HEK293 (cell line): ENCODE measurements at regions not wholly inside any gene's neighbourhood (a gene's known extent, or its start where the extent isn't known, plus 50 kb on each side); places are given as distances from the start of the nearest gene placed in this dataset.

Source experiments
- CTCF ChIP-seq: fragments of 450-650 bp; formaldehyde crosslinking; IDR thresholded peaks from 2 replicates; pipeline ENCODE4 v1.5.1; 2016; ENCODE audit warnings: missing biosample characterization, missing genetic modification characterization
- YY1 ChIP-seq: fragments of 450-650 bp; formaldehyde crosslinking; IDR thresholded peaks from 2 replicates; pipeline ENCODE4 v1.5.1; 2018; ENCODE audit warnings: missing biosample characterization, missing genetic modification characterization
- ZBTB11 ChIP-seq: fragments of 450-650 bp; formaldehyde crosslinking; conservative IDR thresholded peaks from 2 replicates; pipeline ENCODE4 v1.5.1; 2016; ENCODE audit warnings: low read depth, missing biosample characterization, missing genetic modification characterization
- ZEB2 ChIP-seq: fragments of 450-650 bp; formaldehyde crosslinking; IDR thresholded peaks from 2 replicates; pipeline ENCODE4 v1.5.1; 2016; ENCODE audit warnings: missing biosample characterization, missing genetic modification characterization
- ZNF10 ChIP-seq: fragments of 450-650 bp; formaldehyde crosslinking; IDR thresholded peaks from 2 replicates; pipeline ENCODE4 v1.5.1; 2017; ENCODE audit warnings: missing biosample characterization, missing genetic modification characterization
- ZNF138 ChIP-seq: fragments of 450-650 bp; formaldehyde crosslinking; IDR thresholded peaks from 2 replicates; pipeline ENCODE4 v1.5.1; 2016; ENCODE audit warnings: missing biosample characterization, missing genetic modification characterization, borderline replicate concordance
- ZNF518A ChIP-seq: fragments of 450-650 bp; formaldehyde crosslinking; conservative IDR thresholded peaks from 2 replicates; pipeline ENCODE4 v1.5.1; 2016; ENCODE audit warnings: low read depth, missing biosample characterization, missing genetic modification characterization
- ZNF558 ChIP-seq: fragments of 450-650 bp; formaldehyde crosslinking; IDR thresholded peaks from 2 replicates; pipeline ENCODE4 v1.5.1; 2016; ENCODE audit warnings: missing biosample characterization, missing genetic modification characterization
- ZNF561 ChIP-seq: fragments of 450-650 bp; IDR thresholded peaks from 2 replicates; pipeline ENCODE4 v1.5.1; 2018; ENCODE audit warnings: missing biosample characterization, missing genetic modification characterization, borderline replicate concordance
- ZNF623 ChIP-seq: fragments of 450-650 bp; formaldehyde crosslinking; IDR thresholded peaks from 2 replicates; pipeline ENCODE4 v1.5.1; 2016; ENCODE audit warnings: missing biosample characterization, missing genetic modification characterization
- ZNF791 ChIP-seq: fragments of 450-650 bp; formaldehyde crosslinking; IDR thresholded peaks from 2 replicates; pipeline ENCODE4 v1.5.1; 2016; ENCODE audit warnings: missing biosample characterization, missing genetic modification characterization
- ZNF843 ChIP-seq: fragments of 450-650 bp; formaldehyde crosslinking; IDR thresholded peaks from 2 replicates; pipeline ENCODE4 v1.5.1; 2016; ENCODE audit warnings: missing biosample characterization, missing genetic modification characterization

- no peak for TF ChIP-seq ZNF561 (tag by site-specific recombination)
- no peak for TF ChIP-seq ZBTB11 (tag by site-specific recombination)
- TF ChIP-seq ZEB2 (tag by site-specific recombination): no peak
- TF ChIP-seq ZNF558 (tag by site-specific recombination): no peak
- TF ChIP-seq ZNF138: no peak
- no peak for TF ChIP-seq ZNF10 (tag by site-specific recombination)
- no peak for TF ChIP-seq ZNF518A
- no peak for TF ChIP-seq YY1 (tag by site-specific recombination)
- TF ChIP-seq CTCF (tag by site-specific recombination): no peak
- no peak for TF ChIP-seq ZNF843 (tag by site-specific recombination)
- TF ChIP-seq ZNF623 (tag by site-specific recombination): no peak
- no peak for TF ChIP-seq ZNF791
These were observed 159.3 kb downstream of the CAND1 start for GRCh38 chr12:67428431-67428830.
